Umbilical cord (tissue), 1 donor: ENCODE measurements at regions not wholly inside any gene's neighbourhood (a gene's known extent, or its start where the extent isn't known, plus 50 kb on each side); places are given as distances from the start of the nearest gene placed in this dataset.
"Not testable (repeated sequence)": the region's sequence is repeated elsewhere in the genome, so short reads cannot be mapped to it uniquely, and the experiment has no call there.

Experiments used
- DNase-seq: peaks from one replicate; pipeline ENCODE4 v3.0.0-alpha.2; 2015; ENCODE audit warnings: low spot score

- DNase-seq = not testable (repeated sequence)
Measured at GRCh38 chr7:76723928-76724327, 96.8 kb upstream of the POMZP3 start.

GRCh38 chr7:76716551-76716950 lies 89.5 kb upstream of the POMZP3 start:
- not testable (repeated sequence) for DNase-seq

- DNase-seq = not testable (repeated sequence)
Measured at GRCh38 chr7:76712926-76713325, 85.8 kb upstream of the POMZP3 start.

GRCh38 chr7:76711648-76712047 lies 84.6 kb upstream of the POMZP3 start:
- DNase-seq = not testable (repeated sequence)

- not testable (repeated sequence) for DNase-seq
Measured at GRCh38 chr7:76709703-76710102, 82.6 kb upstream of the POMZP3 start.

- DNase-seq = not testable (repeated sequence)
Measured at GRCh38 chr7:76708446-76708845, 81.4 kb upstream of the POMZP3 start.

- DNase-seq = not testable (repeated sequence)
Measured at GRCh38 chr7:76703815-76704214, 76.7 kb upstream of the POMZP3 start.

- DNase-seq = not testable (repeated sequence)
Measured at GRCh38 chr7:76686277-76686676, 59.2 kb upstream of the POMZP3 start.

GRCh38 chr7:76684737-76685136 lies 57.7 kb upstream of the POMZP3 start:
- not testable (repeated sequence) for DNase-seq

GRCh38 chr7:76683631-76684030 lies 56.6 kb upstream of the POMZP3 start:
- DNase-seq = not testable (repeated sequence)

- not testable (repeated sequence) for DNase-seq
Measured at GRCh38 chr7:76681810-76682209, 54.7 kb upstream of the POMZP3 start.

- not testable (repeated sequence) for DNase-seq
Measured at GRCh38 chr7:76679174-76679573, 52.1 kb upstream of the POMZP3 start.

- not testable (repeated sequence) for DNase-seq
Measured at GRCh38 chr7:76678500-76678899, 51.4 kb upstream of the POMZP3 start.

- DNase-seq = not testable (repeated sequence)
Measured at GRCh38 chr7:76676890-76677289, 49.8 kb upstream of the POMZP3 start.
